HG03025 (cell line): ENCODE measurements at regions not wholly inside any gene's neighbourhood (a gene's known extent, or its start where the extent isn't known, plus 50 kb on each side); places are given as distances from the start of the nearest gene placed in this dataset.

ENCODE experiments used
- ATAC-seq: cut with Tn5 transposase; IDR thresholded peaks from one replicate; pipeline ENCODE4 v1.9.1; 2021; ENCODE audit warnings: mild to moderate bottlenecking, moderate library complexity; ENCODE audit not compliant: unreplicated experiment, low FRiP score

- no peak for ATAC-seq
Observed at GRCh38 chr16:14362774-14363371, 267.2 kb downstream of the PARN start.

GRCh38 chr16:14360326-14361037 is 269.6 kb downstream of the PARN start:
- no peak for ATAC-seq

GRCh38 chr16:14358697-14359305 is 271.3 kb downstream of the PARN start:
- no peak for ATAC-seq

- ATAC-seq, result no peak
Observed at GRCh38 chr16:14357328-14357727, 272.7 kb downstream of the PARN start.

GRCh38 chr16:14356064-14356463 is 274.0 kb downstream of the PARN start:
- ATAC-seq, result no peak

GRCh38 chr16:14354561-14355351 is 275.3 kb downstream of the PARN start:
- ATAC-seq, result peak; percentile 85

- ATAC-seq, result no peak
Observed at GRCh38 chr16:14353340-14353739, 276.7 kb downstream of the PARN start.

- no peak for ATAC-seq
Observed at GRCh38 chr16:14351647-14352046, 278.4 kb downstream of the PARN start.

- no peak for ATAC-seq
Observed at GRCh38 chr16:14350626-14351025, 279.4 kb downstream of the PARN start.

- ATAC-seq, result no peak
Observed at GRCh38 chr16:14350081-14350480, 279.0 kb downstream of the MRTFB start.

GRCh38 chr16:14347706-14348105 is 276.6 kb downstream of the MRTFB start:
- no peak for ATAC-seq

- no peak for ATAC-seq
Observed at GRCh38 chr16:14346278-14347142, 275.4 kb downstream of the MRTFB start.

- ATAC-seq, result no peak
Observed at GRCh38 chr16:14345512-14346115, 274.5 kb downstream of the MRTFB start.

- no peak for ATAC-seq
Observed at GRCh38 chr16:14344945-14345344, 273.8 kb downstream of the MRTFB start.

GRCh38 chr16:14344292-14344691 is 273.2 kb downstream of the MRTFB start:
- ATAC-seq, result no peak

GRCh38 chr16:14341324-14342225 is 270.5 kb downstream of the MRTFB start:
- ATAC-seq, result no peak

- no peak for ATAC-seq
Observed at GRCh38 chr16:14339694-14340093, 268.6 kb downstream of the MRTFB start.

- no peak for ATAC-seq
Observed at GRCh38 chr16:14338969-14339368, 267.9 kb downstream of the MRTFB start.

- ATAC-seq, result no peak
Observed at GRCh38 chr16:14338236-14338635, 267.1 kb downstream of the MRTFB start.
